BE2C (cell line): ENCODE measurements at regions not wholly inside any gene's neighbourhood (a gene's known extent, or its start where the extent isn't known, plus 50 kb on each side); places are given as distances from the start of the nearest gene placed in this dataset.

Source experiments
- DNase-seq: peaks from one replicate; pipeline ENCODE4 v3.0.0-alpha.2; 2020
- H3K27me3 ChIP-seq: fragments of 250-450 bp; sonication (Bioruptor Pico); 2 replicates; pipeline ENCODE4 v1.5.1; 2020; ENCODE audit warnings: mild to moderate bottlenecking
- H3K36me3 ChIP-seq: fragments of 250-450 bp; sonication (Bioruptor Pico); 2 replicates; pipeline ENCODE4 v1.5.1; 2020; ENCODE audit warnings: mild to moderate bottlenecking
- H3K4me1 ChIP-seq: fragments of 250-450 bp; sonication (Bioruptor Pico); 2 replicates; pipeline ENCODE4 v1.5.1; 2020
- H3K4me3 ChIP-seq: 2 replicates; pipeline ENCODE4 v1.5.1; 2011; ENCODE audit warnings: low read depth, low read length
- H3K9me3 ChIP-seq: fragments of 250-450 bp; sonication (Bioruptor Pico); 2 replicates; pipeline ENCODE4 v1.5.1; 2020
- CTCF ChIP-seq: IDR thresholded peaks from 2 replicates; pipeline ENCODE4 v1.5.1; 2012; ENCODE audit warnings: mild to moderate bottlenecking, low read depth, low read length

GRCh38 chr7:34249192-34249591 lies 343.9 kb downstream of the BMPER start:
- Histone ChIP-seq H3K9me3 (no peaks in the 10 kb centered on the region), H3K4me3 (no peak overlapping the region)

GRCh38 chr7:34260279-34260678 lies 354.9 kb downstream of the BMPER start:
- DNase-seq = no peak
- Histone ChIP-seq H3K4me1 (no peaks in the 10 kb centered on the region), H3K27me3 (no peaks in the 10 kb centered on the region), H3K9me3 (no peaks in the 10 kb centered on the region), H3K4me3 (no peak overlapping the region), H3K36me3 (no peaks in the 10 kb centered on the region)
- no peak for TF ChIP-seq CTCF

More at GRCh38 chr7:34249192-34249591, 343.9 kb downstream of the BMPER start:
- Histone ChIP-seq H3K36me3 (no peaks in the 10 kb centered on the region), H3K4me1 (no peaks in the 10 kb centered on the region; the same call in 1 of the 2 replicates), H3K27me3 (no peaks in the 10 kb centered on the region)
- no peak for TF ChIP-seq CTCF
- DNase-seq = no peak

GRCh38 chr7:34263168-34263567 lies 357.8 kb downstream of the BMPER start:
- H3K4me3 ChIP-seq = no peak overlapping the region
- DNase-seq = no peak
- H3K9me3 ChIP-seq = no peaks in the 10 kb centered on the region
- no peaks in the 10 kb centered on the region for H3K4me1 ChIP-seq
- no peaks in the 10 kb centered on the region for H3K36me3 ChIP-seq
- TF ChIP-seq CTCF = no peak
- H3K27me3 ChIP-seq = no peaks in the 10 kb centered on the region

GRCh38 chr7:34269084-34269483 lies 363.7 kb downstream of the BMPER start:
- Histone ChIP-seq H3K9me3 (no peaks in the 10 kb centered on the region), H3K36me3 (no peaks in the 10 kb centered on the region), H3K27me3 (no peaks in the 10 kb centered on the region), H3K4me1 (no peaks in the 10 kb centered on the region), H3K4me3 (no peak overlapping the region)
- no peak for TF ChIP-seq CTCF
- DNase-seq = no peak

GRCh38 chr7:34275624-34276023 lies 370.3 kb downstream of the BMPER start:
- Histone ChIP-seq H3K36me3 (no peaks in the 10 kb centered on the region), H3K9me3 (no peaks in the 10 kb centered on the region), H3K4me1 (no peaks in the 10 kb centered on the region), H3K4me3 (no peak overlapping the region), H3K27me3 (no peaks in the 10 kb centered on the region)
- DNase-seq = no peak
- TF ChIP-seq CTCF = no peak

GRCh38 chr7:34277016-34277802 lies 371.9 kb downstream of the BMPER start:
- Histone ChIP-seq H3K4me3 (no peak overlapping the region), H3K9me3 (no peaks in the 10 kb centered on the region; the same call in 1 of the 2 replicates), H3K27me3 (no peaks in the 10 kb centered on the region), H3K36me3 (no peaks in the 10 kb centered on the region), H3K4me1 (no peaks in the 10 kb centered on the region)
- no peak for TF ChIP-seq CTCF
- DNase-seq = no peak
